ENCODE measurements at regions not wholly inside any gene's neighbourhood (a gene's known extent, or its start where the extent isn't known, plus 50 kb on each side); places are given as distances from the start of the nearest gene placed in this dataset.

DNA sequence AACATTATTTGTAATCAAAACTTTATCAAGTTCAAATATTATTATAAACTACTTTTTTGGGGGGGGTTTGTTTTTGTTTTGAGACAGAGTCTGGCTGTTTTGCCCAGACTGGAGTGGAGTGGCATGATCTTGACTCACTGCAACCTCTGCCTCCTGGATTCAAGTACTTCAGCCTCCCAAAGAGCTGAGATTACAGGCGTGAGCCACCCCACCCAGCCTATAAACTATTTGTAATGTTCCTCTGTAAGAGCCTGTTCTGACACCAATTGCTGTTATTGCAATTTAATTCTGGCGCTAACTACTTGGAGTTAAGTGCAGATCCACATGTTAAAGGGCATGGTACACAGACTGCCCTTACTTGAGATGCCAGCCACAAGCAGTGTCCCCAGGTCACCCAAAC is 478.1 kb upstream of the NRP1 start:
- dilution Hi-C loops (cut with MboI; ENCODE audit: extremely low pct_ligation_motif_present, low sequenced_read_pairs): no loop called here
- H3K9ac ChIP-seq (ENCODE audit: control insufficient read depth, extremely low read depth, insufficient read depth, low read length): no peak overlapping the region
- no peaks in the 10 kb centered on the region for H3K4me1 ChIP-seq (ENCODE audit: control insufficient read depth, extremely low read depth, insufficient read depth, low read length)
- no peak overlapping the region for H3K27ac ChIP-seq (ENCODE audit: control insufficient read depth, insufficient read depth, low read length)
- no peaks in the 10 kb centered on the region for H3K27me3 ChIP-seq (ENCODE audit: control insufficient read depth, extremely low read depth, insufficient read depth, low read length)
- H2AFZ ChIP-seq (ENCODE audit: control insufficient read depth, low read length): no peak overlapping the region
- no peaks in the 10 kb centered on the region for H3K9me1 ChIP-seq (ENCODE audit: control insufficient read depth, extremely low read depth, insufficient read depth, low read length)
- no peaks in the 10 kb centered on the region for H3K9me3 ChIP-seq (ENCODE audit: control insufficient read depth, low read depth, low read length)
- no peaks in the 10 kb centered on the region for H4K20me1 ChIP-seq (ENCODE audit: control insufficient read depth, extremely low read depth, insufficient read depth, low read length)
- DNase-seq (ENCODE audit: low read depth, low spot score) (no peak), FAIRE-seq (no peak)
- no peak overlapping the region for H3K4me2 ChIP-seq (ENCODE audit: control insufficient read depth, extremely low read depth, insufficient read depth, low read depth, low read length)
- TF ChIP-seq, protein P1, sequence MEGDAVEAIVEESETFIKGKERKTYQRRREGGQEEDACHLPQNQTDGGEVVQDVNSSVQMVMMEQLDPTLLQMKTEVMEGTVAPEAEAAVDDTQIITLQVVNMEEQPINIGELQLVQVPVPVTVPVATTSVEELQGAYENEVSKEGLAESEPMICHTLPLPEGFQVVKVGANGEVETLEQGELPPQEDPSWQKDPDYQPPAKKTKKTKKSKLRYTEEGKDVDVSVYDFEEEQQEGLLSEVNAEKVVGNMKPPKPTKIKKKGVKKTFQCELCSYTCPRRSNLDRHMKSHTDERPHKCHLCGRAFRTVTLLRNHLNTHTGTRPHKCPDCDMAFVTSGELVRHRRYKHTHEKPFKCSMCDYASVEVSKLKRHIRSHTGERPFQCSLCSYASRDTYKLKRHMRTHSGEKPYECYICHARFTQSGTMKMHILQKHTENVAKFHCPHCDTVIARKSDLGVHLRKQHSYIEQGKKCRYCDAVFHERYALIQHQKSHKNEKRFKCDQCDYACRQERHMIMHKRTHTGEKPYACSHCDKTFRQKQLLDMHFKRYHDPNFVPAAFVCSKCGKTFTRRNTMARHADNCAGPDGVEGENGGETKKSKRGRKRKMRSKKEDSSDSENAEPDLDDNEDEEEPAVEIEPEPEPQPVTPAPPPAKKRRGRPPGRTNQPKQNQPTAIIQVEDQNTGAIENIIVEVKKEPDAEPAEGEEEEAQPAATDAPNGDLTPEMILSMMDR (optimal IDR thresholded peaks at IDR 0.05 in 1 of 3, IDR thresholded peaks at IDR 0.05 in 1 of 3, conservative IDR thresholded peaks at IDR 0.05 in 1 of 3; ENCODE audit: extremely low read depth in 1 of 3, insufficient read depth in 2 of 3, low read length in 3 of 3): no peak
- TF ChIP-seq EZH2 (IDR thresholded peaks at IDR 0.05; ENCODE audit: low read length): no peak
- no peak overlapping the region for H3K4me3 ChIP-seq (ENCODE audit: control insufficient read depth in 2 of 3, extremely low read depth in 1 of 3, insufficient read depth in 2 of 3, low read depth in 1 of 3, low read length in 3 of 3)
- H3K36me3 ChIP-seq (ENCODE audit: control insufficient read depth in 2 of 2, extremely low read depth in 1 of 2, insufficient read depth in 2 of 2, low read length in 2 of 2): no peaks in the 10 kb centered on the region
- H3K79me2 ChIP-seq (ENCODE audit: control insufficient read depth, insufficient read depth, low read length): no peaks in the 10 kb centered on the region

DNA sequence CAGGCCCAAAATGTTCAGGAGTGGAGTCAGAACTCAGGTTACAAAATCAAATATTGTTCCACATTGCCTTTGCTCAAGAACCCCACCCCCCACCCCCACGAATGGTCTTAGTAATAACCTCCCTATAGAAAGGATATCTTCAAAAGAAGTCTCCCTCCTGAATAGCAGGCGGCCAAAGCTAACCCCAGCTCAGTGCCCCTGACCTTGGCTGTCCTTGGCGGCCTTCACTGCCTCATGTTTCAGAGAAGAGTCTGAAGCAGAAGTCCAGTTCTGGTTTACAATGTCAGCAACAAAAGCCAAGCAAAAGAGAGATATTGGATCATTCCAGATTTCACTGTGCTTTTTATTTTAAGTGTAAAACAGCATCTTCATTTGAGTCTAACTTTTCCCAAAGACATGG is 476.5 kb upstream of the NRP1 start:
- Histone ChIP-seq H4K20me1 (ENCODE audit: control insufficient read depth, extremely low read depth, insufficient read depth, low read length) (no peaks in the 10 kb centered on the region), H3K36me3 (ENCODE audit: control insufficient read depth in 2 of 2, extremely low read depth in 1 of 2, insufficient read depth in 2 of 2, low read length in 2 of 2) (no peaks in the 10 kb centered on the region), H3K9me1 (ENCODE audit: control insufficient read depth, extremely low read depth, insufficient read depth, low read length) (no peaks in the 10 kb centered on the region), H3K27ac (ENCODE audit: control insufficient read depth, insufficient read depth, low read length) (no peak overlapping the region), H3K79me2 (ENCODE audit: control insufficient read depth, insufficient read depth, low read length) (no peaks in the 10 kb centered on the region), H3K27me3 (ENCODE audit: control insufficient read depth, extremely low read depth, insufficient read depth, low read length) (no peaks in the 10 kb centered on the region), H3K4me3 (ENCODE audit: control insufficient read depth in 2 of 3, extremely low read depth in 1 of 3, insufficient read depth in 2 of 3, low read depth in 1 of 3, low read length in 3 of 3) (no peak overlapping the region), H3K4me1 (ENCODE audit: control insufficient read depth, extremely low read depth, insufficient read depth, low read length) (no peaks in the 10 kb centered on the region), H2AFZ (ENCODE audit: control insufficient read depth, low read length) (no peak overlapping the region), H3K9me3 (ENCODE audit: control insufficient read depth, low read depth, low read length) (no peaks in the 10 kb centered on the region), H3K9ac (ENCODE audit: control insufficient read depth, extremely low read depth, insufficient read depth, low read length) (no peak overlapping the region), H3K4me2 (ENCODE audit: control insufficient read depth, extremely low read depth, insufficient read depth, low read depth, low read length) (no peak overlapping the region)
- TF ChIP-seq, protein P1 (optimal IDR thresholded peaks at IDR 0.05 in 1 of 3, IDR thresholded peaks at IDR 0.05 in 1 of 3, conservative IDR thresholded peaks at IDR 0.05 in 1 of 3; ENCODE audit: extremely low read depth in 1 of 3, insufficient read depth in 2 of 3, low read length in 3 of 3): no peak
- TF ChIP-seq EZH2 (IDR thresholded peaks at IDR 0.05; ENCODE audit: low read length): no peak
- no peak for FAIRE-seq
- no peak for DNase-seq (ENCODE audit: low read depth, low spot score)
- dilution Hi-C loops (cut with MboI; ENCODE audit: extremely low pct_ligation_motif_present, low sequenced_read_pairs): no loop called here

Measured in keratinocyte (primary cell).